ENCODE measurements at regions not wholly inside any gene's neighbourhood (a gene's known extent, or its start where the extent isn't known, plus 50 kb on each side); places are given as distances from the start of the nearest gene placed in this dataset.

DNA sequence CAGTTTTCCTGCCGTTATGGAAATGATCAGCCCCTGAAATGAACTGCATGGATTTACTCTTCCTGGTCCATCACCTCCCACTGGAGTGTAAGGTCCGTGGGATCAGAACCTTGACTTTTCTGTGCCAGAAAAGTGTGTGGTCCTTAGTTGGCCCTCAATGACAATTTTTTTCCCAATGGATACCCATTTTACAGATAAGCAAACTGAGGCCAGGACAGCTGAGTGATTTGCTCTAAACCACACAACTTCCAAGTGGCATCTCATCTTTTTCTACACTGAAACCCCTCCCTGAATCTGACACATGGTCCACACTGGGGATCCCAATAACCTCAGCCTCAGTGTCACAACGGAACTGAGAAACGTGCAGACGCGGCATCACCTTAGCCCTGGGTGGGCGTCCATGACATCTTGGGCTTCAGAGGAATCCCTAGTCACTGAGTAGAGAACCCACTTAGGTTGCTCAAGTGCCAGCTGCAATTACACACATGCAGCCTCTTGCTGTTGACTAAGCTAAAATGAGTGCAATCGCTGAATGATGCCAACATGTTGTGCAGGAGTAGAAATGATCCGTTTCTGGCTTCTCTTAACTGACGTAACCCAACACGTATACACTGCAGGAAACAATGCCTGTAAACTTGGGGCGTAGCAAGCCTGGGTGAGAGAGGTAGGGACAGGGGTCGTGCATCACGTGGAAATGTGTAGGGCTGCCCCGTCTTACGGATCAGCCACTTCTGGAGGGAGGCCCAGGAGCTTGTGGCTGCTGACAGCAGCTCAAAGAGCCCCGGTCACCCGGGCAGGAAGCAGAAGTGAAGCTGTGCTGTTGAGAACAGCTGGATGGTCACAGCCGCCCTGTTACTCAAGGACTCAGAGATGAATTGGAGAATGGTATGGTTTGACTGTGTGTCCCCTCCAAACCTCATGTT, 136.3 kb downstream of the SHANK2 start:
- Histone ChIP-seq H2AFZ (ENCODE audit: low read depth, low read length) (no peak overlapping the region), H3K4me2 (ENCODE audit: low read length) (no peak overlapping the region), H3K9me3 (ENCODE audit: insufficient read depth, low read depth, low read length) (no peaks in the 10 kb centered on the region), H3K9ac (ENCODE audit: low read length) (no peak overlapping the region), H3K27ac (ENCODE audit: low read depth, low read length) (no peak overlapping the region), H3K27me3 (ENCODE audit: insufficient read depth, low read length) (no peaks in the 10 kb centered on the region), H3K79me2 (ENCODE audit: insufficient read depth, low read length) (no peaks in the 10 kb centered on the region), H4K20me1 (ENCODE audit: insufficient read depth, low read length) (no peaks in the 10 kb centered on the region), H3K36me3 (ENCODE audit: insufficient read depth, low read length) (no peaks in the 10 kb centered on the region), H3K4me3 (ENCODE audit: insufficient read depth, low read depth, low read length) (no peak overlapping the region), H3K4me1 (ENCODE audit: insufficient read depth, low read length) (no peaks in the 10 kb centered on the region)
- Mint-ChIP-seq H3K9me3 (ENCODE audit: unreplicated experiment) (no peaks in the 10 kb centered on the region), H3K27me3 (ENCODE audit: low read depth, unreplicated experiment) (peaks cover 26% of the 10 kb centered on the region), H3K27ac (ENCODE audit: unreplicated experiment) (no peak overlapping the region), H3K36me3 (ENCODE audit: low read depth, unreplicated experiment) (no peaks in the 10 kb centered on the region), H3K4me1 (ENCODE audit: low read depth, unreplicated experiment) (peaks cover 9% of the 10 kb centered on the region), H3K4me3 (ENCODE audit: unreplicated experiment) (no peak overlapping the region)
- no peak for DNase-seq (ENCODE audit: low read depth)
- no peak for FAIRE-seq
- TF ChIP-seq, protein P1, sequence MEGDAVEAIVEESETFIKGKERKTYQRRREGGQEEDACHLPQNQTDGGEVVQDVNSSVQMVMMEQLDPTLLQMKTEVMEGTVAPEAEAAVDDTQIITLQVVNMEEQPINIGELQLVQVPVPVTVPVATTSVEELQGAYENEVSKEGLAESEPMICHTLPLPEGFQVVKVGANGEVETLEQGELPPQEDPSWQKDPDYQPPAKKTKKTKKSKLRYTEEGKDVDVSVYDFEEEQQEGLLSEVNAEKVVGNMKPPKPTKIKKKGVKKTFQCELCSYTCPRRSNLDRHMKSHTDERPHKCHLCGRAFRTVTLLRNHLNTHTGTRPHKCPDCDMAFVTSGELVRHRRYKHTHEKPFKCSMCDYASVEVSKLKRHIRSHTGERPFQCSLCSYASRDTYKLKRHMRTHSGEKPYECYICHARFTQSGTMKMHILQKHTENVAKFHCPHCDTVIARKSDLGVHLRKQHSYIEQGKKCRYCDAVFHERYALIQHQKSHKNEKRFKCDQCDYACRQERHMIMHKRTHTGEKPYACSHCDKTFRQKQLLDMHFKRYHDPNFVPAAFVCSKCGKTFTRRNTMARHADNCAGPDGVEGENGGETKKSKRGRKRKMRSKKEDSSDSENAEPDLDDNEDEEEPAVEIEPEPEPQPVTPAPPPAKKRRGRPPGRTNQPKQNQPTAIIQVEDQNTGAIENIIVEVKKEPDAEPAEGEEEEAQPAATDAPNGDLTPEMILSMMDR (IDR thresholded peaks at IDR 0.05; ENCODE audit: insufficient read depth, low read depth, low read length): no peak
- no peak for TF ChIP-seq EZH2 (IDR thresholded peaks at IDR 0.05; ENCODE audit: insufficient read depth, low read length)

DNA sequence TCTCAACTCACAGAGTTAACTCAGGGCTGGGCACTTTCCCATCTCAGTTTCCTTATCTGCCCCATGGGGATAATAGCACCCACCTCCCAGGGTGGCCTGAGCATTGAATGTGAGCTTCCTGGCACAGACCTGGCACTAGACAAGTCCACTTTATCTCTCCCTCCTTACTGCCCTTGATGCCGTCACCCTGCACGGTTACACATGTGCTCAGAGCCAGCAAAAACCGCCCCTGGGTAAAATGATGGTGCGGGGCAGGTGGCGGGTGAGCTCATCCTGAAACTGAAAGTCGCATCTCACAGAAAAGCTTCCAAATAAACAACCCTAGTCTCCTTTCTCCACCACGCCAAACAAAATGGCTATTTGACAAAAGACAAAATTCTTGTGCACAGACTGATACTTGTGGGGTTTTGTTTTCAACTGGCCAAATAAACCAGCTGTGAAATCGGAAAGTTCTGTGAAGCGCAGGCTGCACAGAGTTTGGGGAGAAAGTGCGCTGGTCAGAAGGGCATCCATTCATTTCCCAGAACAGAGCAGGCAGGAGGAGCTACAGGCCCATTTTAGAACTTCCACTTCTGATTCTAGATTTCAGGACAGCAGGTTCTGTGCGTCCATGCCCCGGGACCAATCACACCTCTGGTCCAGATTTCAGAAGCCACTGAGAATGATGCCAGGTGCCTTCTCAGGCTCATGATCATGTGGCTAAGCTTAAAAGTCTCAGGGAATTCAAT, 138.1 kb downstream of the SHANK2 start:
- H3K27me3 Mint-ChIP-seq (ENCODE audit: low read depth, unreplicated experiment): peaks cover 32% of the 10 kb centered on the region
- no peak for TF ChIP-seq EZH2 (IDR thresholded peaks at IDR 0.05; ENCODE audit: insufficient read depth, low read length)
- TF ChIP-seq, protein P1 (IDR thresholded peaks at IDR 0.05; ENCODE audit: insufficient read depth, low read depth, low read length): no peak

More for the DNA sequence above, 138.1 kb downstream of the SHANK2 start:
- no peaks in the 10 kb centered on the region for H3K36me3 Mint-ChIP-seq (ENCODE audit: low read depth, unreplicated experiment)
- Histone ChIP-seq H3K4me2 (ENCODE audit: low read length) (no peak overlapping the region), H4K20me1 (ENCODE audit: insufficient read depth, low read length) (no peaks in the 10 kb centered on the region), H3K4me1 (ENCODE audit: insufficient read depth, low read length) (no peaks in the 10 kb centered on the region), H3K27me3 (ENCODE audit: insufficient read depth, low read length) (no peaks in the 10 kb centered on the region), H3K27ac (ENCODE audit: low read depth, low read length) (no peak overlapping the region), H3K4me3 (ENCODE audit: insufficient read depth, low read depth, low read length) (no peak overlapping the region), H2AFZ (ENCODE audit: low read depth, low read length) (no peak overlapping the region), H3K79me2 (ENCODE audit: insufficient read depth, low read length) (no peaks in the 10 kb centered on the region), H3K36me3 (ENCODE audit: insufficient read depth, low read length) (no peaks in the 10 kb centered on the region), H3K9ac (ENCODE audit: low read length) (no peak overlapping the region), H3K9me3 (ENCODE audit: insufficient read depth, low read depth, low read length) (no peaks in the 10 kb centered on the region)
- H3K9me3 Mint-ChIP-seq (ENCODE audit: unreplicated experiment): no peaks in the 10 kb centered on the region
- H3K27ac Mint-ChIP-seq (ENCODE audit: unreplicated experiment): no peak overlapping the region
- DNase-seq (ENCODE audit: low read depth): no peak
- FAIRE-seq: no peak
- H3K4me1 Mint-ChIP-seq (ENCODE audit: low read depth, unreplicated experiment): peaks cover 8% of the 10 kb centered on the region
- no peak overlapping the region for H3K4me3 Mint-ChIP-seq (ENCODE audit: unreplicated experiment)
